Midbrain (tissue), 1 donor: ENCODE measurements at regions not wholly inside any gene's neighbourhood (a gene's known extent, or its start where the extent isn't known, plus 50 kb on each side); places are given as distances from the start of the nearest gene placed in this dataset.

Source experiments
- DNase-seq: peaks from one replicate; lab custom pipeline; 2025; lab: John Stamatoyannopoulos, UW

DNA sequence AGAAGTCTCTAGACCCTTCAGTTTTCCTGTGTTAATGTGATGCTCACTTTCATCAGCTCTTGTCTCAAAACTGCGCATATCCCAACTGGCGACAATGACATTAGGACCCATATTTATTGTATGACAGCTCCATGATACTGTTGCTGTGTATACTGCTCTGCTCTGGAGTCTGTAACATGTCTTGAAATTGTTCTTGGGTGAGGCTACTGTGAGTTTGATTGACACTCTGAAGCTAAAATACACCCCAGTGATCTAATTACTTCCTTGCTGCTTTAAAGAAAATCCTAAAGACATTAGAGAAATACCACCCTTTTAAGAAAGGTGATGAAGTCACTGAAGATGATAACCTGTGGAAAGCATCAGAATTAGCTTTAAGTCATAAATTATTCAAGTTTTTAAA lies 1046.2 kb downstream of the KCNT2 start:
- no peak for DNase-seq

DNA sequence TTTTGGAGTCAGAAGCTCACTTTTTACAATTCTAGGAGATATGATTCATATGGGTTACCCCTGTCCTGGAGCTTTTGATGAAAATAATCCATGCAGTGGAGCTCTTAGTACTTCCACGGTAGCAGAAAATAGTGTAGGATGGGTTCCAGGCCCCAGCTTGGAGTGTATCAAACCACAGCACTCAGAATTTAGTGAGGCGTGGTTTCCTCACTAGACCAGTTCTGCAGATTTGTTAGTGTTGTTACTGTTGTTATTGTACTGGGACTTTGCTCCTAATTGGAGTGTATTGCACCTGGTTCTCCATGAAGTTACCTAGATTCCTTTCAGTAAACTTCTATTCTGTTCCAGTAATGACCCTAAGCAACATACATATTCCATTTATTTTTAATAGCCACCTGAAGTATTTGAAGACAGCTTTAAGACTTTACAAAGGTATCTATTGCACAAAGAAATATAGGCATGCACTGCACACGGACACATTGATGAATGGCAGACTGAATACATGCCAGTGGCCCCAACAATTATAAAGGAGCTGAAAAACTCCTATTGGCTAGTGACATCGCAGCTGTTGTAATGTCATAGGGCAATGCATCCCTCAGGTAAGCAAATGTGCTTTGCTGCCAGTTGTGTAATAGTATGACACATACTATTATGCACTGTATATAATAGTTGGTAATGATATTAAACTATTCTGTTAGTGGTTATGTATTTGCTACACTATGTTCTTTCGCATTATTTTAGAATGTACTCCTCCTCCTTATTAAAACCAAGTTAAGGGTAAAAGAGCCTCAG lies 1058.0 kb downstream of the KCNT2 start:
- no peak for DNase-seq

DNA sequence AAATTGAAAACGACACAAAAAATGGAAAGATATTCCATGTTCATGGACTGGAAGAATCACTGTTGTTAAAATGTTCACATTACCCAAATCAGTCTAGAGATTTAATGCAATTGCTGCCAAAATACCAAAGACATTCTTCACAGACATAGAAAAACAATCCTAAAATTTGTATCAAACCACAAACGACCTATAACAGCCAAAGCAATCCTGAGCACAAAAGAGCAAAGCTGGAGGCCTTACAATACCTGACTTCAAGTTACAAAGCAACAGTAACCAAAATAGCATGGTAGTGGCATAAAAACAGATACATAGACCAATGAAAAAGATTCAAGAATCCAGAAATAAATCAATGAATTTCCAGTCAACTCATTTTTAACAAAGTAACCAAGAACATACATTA lies 1077.3 kb downstream of the KCNT2 start:
- no peak for DNase-seq

DNA sequence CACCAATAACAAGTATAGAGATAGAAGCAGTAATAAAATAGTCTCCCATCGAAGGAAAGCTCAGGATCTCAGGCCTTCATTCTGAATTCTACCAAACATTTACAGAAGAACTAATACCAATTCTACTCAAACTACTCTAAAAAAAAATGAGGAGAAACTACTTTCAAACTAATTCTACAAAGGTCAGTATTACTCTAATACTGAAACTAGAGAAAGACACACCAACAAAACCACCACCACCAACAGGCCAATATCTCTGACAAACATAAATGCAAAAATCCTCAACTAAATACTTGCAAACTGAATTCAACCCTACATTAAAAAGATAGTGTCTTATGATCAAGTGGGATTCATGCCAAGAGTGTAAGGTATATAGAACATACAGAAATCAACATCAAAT lies 1078.4 kb downstream of the KCNT2 start:
- no peak for DNase-seq

DNA sequence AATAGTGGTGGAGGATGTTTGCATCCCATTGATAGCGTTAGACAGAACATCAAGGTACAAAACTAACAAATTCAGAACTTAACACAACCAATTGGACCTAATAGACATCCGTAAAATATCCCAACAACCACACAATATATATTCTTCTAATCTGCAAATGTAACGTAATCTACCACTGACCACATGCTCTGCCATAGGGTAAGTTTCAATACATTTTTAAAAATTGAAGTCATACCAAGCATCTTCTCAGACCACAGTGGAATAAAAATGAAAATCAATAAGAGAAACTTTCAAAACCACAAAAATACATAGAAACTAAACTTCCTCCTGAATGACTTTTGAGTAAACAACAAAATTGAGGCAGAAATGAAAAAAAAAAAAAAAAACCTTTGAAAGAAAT lies 1087.5 kb downstream of the KCNT2 start:
- DNase-seq, result no peak

DNA sequence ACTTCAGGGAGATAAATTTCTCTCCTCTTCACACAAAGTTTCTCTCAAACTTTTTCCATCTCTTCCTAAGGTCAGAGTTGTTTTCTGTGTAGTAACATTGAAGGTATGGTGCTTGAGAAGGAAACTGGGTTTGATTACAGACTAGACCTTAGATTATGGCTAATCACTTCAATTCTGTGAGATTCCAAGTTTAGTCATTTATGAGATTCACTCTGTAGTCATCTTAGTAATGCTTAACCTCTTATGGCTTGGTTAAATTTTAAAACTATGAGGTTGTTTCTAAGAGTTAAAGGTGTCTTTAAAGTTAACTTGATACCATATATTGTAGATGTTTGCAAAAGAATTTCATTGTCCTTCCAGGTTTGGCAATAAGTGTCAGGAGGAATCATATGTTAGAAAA lies 1092.2 kb downstream of the KCNT2 start:
- no peak for DNase-seq

DNA sequence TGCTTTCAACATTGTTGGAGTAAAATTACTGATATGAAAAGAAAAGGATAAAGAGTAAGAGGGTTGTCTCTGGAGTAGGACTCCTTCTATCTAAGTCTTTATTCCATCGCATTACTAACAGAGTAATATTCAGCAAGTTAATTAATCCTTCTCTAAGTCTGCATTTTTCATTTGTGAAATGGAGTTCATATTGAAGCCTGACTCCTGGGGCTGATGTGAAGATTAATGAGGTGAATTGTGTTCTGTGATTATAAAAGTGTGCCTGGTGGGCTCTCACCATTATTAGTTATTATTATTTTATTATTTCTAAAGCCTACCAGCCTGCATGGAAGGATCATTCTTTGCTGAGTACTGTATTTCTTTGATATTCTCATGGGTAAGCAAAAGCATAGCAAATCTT lies 1096.7 kb downstream of the KCNT2 start:
- no peak for DNase-seq

DNA sequence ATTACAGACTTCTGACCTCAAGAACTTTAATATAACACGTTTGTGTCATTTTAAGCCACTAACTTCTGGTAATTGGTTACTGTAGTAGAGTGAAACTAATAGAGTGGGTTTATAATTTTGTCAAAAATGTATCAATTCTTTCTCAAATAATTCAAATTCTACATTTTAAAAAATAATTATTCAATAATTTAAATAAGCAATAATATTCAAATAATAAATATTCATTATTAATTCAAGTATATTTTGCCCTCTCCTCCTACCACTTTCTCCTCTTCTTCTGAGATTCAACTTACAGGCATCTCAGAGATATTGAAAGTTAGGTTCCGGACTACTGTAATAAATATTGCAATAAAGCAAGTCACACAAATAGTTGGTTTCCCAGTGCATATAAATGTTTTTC lies 1107.1 kb downstream of the KCNT2 start:
- DNase-seq, result no peak

DNA sequence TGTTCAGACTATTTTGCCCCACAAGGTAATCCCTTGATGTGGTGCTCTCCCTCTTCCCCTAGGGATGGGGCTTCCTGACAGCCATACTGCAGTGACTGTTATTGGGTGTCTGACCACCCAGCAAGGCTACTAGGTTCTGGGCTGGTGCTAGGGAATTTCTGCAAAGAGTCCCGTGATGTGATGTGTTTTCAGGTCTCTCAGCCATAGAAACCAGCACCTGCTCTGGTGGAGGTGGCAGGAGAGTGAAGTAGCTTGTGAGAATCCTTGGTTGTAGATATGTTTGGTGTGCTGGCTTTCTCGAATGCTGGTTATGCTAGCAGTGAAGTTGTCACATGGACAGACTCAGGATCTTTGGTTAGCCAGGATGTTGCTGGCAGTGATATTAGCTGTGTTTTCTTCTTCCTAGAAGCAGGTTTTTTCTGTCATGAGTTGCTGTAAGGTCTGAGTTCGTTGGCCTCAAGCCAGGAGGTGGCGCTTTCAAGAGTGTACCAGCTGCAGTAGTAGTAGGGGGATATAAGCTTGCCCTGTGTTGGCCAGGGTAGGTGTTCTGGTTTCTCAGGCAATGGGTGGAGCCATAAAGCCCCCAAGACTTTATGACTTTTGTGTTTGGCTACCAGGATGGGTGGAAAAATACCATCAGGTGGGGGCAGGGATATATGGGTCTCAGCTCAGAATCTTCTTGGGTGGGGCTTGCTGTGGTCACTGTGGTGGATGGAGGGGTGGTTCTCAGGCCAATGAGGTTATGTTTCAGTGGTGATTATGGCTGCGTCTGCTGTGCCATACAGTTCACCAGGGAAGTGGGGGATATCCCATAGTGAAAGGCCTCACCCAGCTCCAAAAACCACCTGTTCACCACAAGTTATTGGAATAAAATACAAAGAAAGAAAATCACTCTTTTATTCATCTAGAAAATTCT lies 1112.3 kb downstream of the KCNT2 start:
- DNase-seq, result no peak

DNA sequence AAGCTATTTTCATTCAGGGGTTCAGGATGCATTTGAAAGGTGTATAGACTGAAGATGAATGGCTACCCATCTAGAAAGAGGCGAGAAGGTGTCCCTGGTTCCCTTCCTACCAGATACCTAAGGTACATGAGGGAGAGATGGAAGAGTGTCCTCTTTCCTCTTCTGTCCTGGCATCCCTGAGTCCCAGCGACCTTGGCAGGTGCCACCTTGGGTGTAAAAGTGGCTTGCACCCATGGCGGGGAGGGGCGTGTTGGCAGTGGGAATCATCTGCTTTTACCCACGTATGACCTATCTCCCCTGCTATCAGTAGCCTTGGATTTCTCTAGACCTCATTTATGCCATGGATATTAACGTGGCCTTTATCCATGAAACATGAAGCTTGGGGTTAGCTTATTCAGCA lies 1126.1 kb downstream of the KCNT2 start:
- DNase-seq, result no peak

DNA sequence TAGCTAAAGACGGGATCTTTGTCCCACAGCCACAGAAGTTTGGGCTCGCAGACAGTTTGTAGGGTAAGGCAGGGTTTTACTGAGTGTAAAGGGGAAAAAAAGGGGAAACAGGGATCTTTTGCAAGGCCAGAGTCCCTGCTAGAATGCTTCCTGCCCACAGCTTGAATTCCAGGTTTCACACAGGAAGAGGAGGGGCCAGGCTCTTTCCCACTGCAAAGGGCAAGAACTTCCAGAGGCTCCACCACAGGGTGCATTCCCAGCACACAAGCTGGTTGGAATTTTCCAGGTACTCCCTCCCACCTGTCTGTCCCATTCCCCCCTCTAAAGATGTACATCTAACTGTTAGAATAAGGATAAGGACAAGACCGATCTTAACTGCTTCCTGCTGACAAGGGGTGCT lies 1126.9 kb downstream of the KCNT2 start:
- no peak for DNase-seq

DNA sequence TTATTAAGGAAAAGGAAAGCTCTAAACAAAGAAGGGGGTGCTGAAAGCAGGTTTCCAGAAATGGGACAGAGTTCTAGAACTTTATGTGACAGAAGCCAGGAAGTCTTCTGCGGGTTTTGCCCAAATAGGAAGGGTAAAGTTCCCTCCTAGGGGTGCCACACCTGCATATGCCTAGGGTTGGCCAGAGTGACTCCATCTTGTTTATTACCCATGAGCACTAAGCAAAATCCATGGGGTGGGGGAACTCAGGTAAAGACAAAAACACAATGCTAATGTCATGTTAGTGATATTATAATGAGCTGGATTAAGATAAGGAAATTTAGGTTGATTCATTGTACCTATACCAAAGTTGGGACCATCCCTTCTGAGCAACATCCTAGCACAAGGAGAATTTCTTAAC lies 1132.7 kb downstream of the KCNT2 start:
- DNase-seq, result no peak

DNA sequence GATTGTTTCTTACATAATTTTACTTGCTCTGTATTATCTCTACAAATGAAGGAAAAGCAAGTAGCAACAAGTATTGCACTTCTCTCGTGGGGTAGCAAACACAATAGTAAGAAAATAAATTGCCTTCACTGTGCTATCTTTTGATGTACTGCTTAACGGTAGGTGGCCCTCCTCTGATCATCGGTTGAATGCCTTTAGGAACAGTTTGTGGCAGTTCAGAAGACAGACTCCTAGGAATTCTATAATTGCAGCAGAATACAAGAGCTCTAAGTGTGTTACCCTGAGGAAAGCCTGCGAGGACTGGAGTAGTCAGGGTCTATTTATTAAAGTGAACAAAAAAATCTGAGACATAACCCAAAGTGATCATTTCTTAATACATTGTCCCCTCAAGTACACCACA lies 1135.9 kb downstream of the KCNT2 start:
- DNase-seq, result no peak

DNA sequence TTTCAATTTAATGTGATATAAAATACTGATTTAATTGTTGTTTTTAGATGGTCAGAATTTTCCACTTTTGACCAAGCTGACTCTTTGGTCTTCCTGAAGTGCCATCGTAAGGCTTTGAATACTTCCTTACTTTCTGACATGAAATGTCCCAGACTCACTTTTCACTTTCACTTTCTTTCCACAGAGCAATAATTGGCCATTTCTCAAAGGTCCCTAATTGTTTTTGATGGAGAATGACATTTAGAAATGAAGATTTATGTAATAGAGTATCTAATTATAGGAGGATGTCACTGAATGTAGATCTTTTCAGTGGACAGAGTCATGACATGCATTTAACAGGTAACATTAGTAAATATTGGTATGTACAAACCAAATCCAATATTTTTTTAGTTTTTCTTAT lies 1141.6 kb downstream of the KCNT2 start:
- no peak for DNase-seq

DNA sequence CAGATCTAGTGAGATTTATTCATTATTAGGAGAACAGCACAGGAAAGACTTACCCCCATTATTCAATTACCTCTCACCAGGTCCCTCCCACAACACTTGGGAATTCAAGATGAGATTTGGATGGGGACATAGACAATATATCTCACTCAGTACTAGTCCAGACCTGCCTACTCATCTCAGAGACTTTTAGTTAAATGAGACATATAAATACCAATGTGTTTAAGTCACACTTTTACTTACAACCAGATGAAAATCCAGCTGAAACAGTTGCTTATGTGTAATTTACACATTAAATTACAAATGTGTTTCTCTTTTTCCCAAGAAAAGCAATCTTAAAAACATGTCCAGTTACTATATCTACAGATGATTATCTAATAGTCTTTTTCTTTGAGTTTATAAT lies 1145.6 kb downstream of the KCNT2 start:
- DNase-seq, result no peak

DNA sequence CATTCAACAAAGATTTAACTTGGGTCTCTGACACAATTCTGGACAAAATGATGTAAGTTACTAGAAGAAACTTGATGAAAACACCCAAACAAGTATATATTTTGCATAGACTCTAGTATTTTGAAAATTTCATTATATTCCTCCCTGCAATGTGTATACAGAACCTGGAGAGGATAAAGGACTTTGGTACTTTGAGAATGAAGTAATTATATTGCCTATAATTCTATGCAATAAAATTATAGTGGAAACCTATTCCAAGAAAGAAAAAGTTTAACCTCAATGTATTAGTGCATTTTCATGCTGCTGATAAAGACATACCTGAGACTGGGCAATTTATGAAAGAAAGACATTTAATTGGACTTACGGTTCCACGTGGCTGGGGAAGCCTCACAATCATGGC lies 1146.1 kb downstream of the KCNT2 start:
- no peak for DNase-seq

DNA sequence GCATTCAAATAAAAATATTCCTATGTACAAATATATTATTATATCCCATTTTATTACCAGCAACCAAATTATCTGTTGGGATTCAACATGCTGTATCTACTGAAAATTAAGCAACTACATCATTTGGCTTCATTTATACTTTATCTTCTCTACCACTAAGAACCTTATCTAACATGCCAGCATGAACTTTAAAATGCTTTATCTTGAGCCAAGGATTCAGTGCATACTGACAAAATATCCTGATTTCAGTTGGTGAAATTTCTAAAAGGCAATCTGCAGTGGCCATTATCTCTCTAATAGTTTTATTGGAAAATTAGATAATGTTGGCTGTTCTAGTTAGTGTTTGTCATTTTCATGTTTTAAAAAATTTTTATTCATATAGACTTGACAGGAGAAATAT lies 1149.9 kb downstream of the KCNT2 start:
- DNase-seq, result no peak

DNA sequence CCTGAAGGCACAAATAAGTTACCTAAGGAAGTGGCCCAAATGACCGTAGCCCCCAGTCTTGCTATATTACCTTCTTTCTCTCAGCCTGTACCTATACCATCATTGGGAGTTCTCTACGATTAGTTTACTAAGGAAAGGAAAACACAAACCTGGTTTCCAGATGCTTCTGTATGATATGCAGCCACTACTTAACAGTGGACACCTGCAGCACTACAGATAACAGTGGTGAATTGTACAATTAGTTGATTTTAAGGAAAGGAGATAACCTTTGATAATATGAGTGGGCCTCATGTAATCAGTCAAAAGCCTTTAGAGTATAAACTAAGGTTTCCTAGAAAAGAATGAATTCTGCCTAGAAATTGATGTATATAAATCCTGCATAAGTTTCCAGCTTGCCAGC lies 1157.4 kb downstream of the KCNT2 start:
- no peak for DNase-seq

DNA sequence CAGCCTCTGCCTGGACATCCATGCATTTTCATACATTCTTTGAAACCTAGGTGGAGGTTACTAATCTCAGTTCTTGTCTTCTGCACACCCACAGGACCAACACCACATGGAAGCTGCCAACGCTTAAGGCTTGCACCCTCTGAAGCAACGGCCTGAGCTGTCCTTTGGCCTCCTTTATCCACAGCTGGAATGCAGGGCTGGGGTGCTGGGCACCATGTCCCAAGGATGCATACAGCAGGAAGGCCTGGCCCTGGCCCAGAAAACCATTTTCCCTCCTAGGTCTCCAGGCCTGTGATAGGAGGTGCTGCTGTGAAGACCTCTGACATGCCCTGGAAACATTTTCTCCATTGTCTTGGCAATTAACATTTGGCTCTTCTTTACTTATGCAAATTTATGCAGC lies 1168.6 kb downstream of the KCNT2 start:
- DNase-seq, result no peak

DNA sequence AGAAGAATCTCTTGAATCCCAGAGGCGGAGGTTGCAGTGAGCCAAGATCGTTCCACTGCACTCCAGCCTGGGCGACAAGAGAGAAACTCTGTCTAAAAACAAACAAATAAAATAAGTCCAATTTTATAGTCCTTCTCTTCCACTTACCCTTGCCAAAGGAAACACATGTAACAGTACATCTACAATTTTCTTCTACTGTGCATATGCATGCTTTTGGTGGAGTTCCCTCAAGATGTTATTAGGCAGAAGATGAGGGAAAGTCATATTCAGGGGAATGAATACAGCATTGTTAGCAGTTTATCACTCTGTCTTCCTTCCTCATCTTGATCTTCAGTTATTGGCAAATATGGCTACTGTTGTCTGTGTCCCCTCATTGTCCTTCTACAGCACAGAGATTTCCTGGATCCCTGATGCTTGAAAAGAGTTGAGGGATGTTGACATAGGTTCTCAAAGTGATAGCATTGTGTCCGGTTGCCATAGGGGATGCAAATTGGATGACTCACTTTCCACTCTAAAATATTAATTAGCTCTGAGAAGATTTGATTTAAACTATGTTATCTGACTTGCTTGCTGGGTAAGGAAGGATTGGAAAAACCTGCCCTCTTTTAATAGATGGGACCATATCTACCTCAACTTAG lies 1173.6 kb downstream of the KCNT2 start:
- no peak for DNase-seq

DNA sequence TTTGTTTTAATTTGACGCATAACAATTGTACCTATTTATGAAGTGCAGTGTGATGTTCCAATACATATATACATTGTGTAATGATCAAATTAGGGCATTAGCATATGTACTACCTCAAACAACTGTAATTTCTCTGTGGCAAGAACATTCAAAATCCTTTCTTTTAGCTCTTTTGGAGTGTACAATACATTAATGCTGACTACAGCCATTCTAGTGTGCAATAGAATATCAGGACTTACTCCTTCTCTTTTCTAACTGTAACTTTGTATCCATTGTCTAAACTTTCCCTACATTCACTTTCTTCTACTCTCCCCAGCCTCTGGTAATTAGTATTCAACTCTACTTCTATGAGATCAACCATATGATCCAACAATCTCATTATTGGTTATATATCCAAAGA lies 1177.4 kb downstream of the KCNT2 start:
- no peak for DNase-seq

DNA sequence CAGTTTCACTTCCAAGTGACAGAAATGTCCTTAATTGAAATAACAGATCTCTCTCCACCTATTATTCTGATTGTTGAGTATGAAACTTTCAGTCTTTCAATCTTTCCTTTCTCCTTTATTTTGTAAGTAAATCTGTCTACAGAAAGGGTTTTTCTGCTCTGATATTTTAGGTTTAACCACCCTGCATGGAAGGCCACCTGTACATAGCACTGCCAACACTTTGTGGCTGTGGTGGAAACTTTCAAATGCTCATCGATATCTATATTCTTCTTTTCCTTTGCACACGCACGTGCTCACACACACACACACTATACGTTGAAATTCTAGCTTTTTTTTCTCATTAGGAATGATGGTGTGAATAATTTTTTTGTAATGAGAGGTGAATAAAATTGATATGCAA lies 1179.3 kb downstream of the KCNT2 start:
- no peak for DNase-seq

DNA sequence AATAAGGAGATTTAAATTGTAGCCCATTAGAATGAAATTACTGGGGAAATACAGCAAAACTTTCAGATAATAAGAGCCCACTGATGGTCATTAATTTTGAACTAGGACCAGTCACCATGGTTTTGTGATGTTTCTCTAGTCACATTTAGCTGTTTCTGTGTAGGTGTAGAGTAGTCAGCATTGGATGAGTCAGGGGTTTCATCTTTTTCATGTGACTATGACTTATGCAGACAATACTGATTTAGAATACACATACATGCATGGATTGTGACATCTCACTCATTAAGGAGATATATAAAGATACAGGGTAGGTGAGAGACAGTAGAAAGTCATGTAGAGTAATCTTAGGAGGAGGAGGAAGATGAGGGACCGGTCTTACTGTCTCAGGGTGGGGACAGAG lies 1192.7 kb downstream of the KCNT2 start:
- DNase-seq, result no peak
